SU-DHL-6 (cell line): ENCODE measurements at regions not wholly inside any gene's neighbourhood (a gene's known extent, or its start where the extent isn't known, plus 50 kb on each side); places are given as distances from the start of the nearest gene placed in this dataset.

Experiments
- CTCF ChIP-seq: fragments of 200-600 bp; sonication (generic); IDR thresholded peaks from one replicate; pipeline ENCODE4 v1.5.1; 2017; ENCODE audit warnings: antibody characterized with exemption, mild to moderate bottlenecking, low read length, moderate library complexity; ENCODE audit not compliant: insufficient read depth, poor library complexity, severe bottlenecking
- EZH2phosphoT487 ChIP-seq: fragments of 200-600 bp; sonication (generic), shearing (Covaris generic); conservative IDR thresholded peaks from 2 replicates; pipeline ENCODE4 v1.6.1; 2018; ENCODE audit warnings: mild to moderate bottlenecking, antibody characterized with exemption, low read length, moderate library complexity, mixed read lengths

- no peak for TF ChIP-seq EZH2phosphoT487
- no peak for TF ChIP-seq CTCF
These were observed 92.4 kb downstream of the GLI2 start for GRCh38 chr2:120828066-120828465.
